H9 (cell line): ENCODE measurements at regions not wholly inside any gene's neighbourhood (a gene's known extent, or its start where the extent isn't known, plus 50 kb on each side); places are given as distances from the start of the nearest gene placed in this dataset.

Experiments
- DNase-seq: peaks from one replicate; pipeline ENCODE4 v3.0.0-alpha.2; 2017
- H2AFZ ChIP-seq: one replicate; pipeline ENCODE4 v1.6.1; 2013; ENCODE audit warnings: mild to moderate bottlenecking, low read length, control low read depth, moderate library complexity
- H2AK5ac ChIP-seq: 2 replicates; pipeline ENCODE4 v1.6.1; 2013; ENCODE audit warnings: low read length, control low read depth, mixed read lengths; ENCODE audit not compliant: insufficient read length
- H2BK120ac ChIP-seq: one replicate; pipeline ENCODE4 v1.6.1; 2013; ENCODE audit warnings: low read depth, mild to moderate bottlenecking, low read length, control low read depth, inconsistent platforms; ENCODE audit not compliant: poor library complexity, severe bottlenecking
- H2BK12ac ChIP-seq: 2 replicates; pipeline ENCODE4 v1.6.1; 2013; ENCODE audit warnings: low read length, control low read depth, mixed read lengths, low read depth; ENCODE audit not compliant: insufficient read length
- H2BK15ac ChIP-seq: 2 replicates; pipeline ENCODE4 v1.6.1; 2013; ENCODE audit warnings: low read depth, low read length, control low read depth
- H2BK20ac ChIP-seq: one replicate; pipeline ENCODE4 v1.6.1; 2013; ENCODE audit warnings: low read depth, mild to moderate bottlenecking, low read length, control low read depth, inconsistent platforms; ENCODE audit not compliant: poor library complexity, severe bottlenecking
- H2BK5ac ChIP-seq: 2 replicates; pipeline ENCODE4 v1.6.1; 2013; ENCODE audit warnings: low read length, control low read depth, mixed read lengths; ENCODE audit not compliant: insufficient read length
- H3K14ac ChIP-seq: 2 replicates; pipeline ENCODE4 v1.6.1; 2013; ENCODE audit warnings: low read length, control low read depth; ENCODE audit not compliant: insufficient read depth
- H3K18ac ChIP-seq: 2 replicates; pipeline ENCODE4 v1.6.1; 2013; ENCODE audit warnings: low read depth, mild to moderate bottlenecking, mixed read lengths, low read length, control low read depth; ENCODE audit not compliant: insufficient read length
- H3K23ac ChIP-seq: 2 replicates; pipeline ENCODE4 v1.6.1; 2013; ENCODE audit warnings: low read length, control low read depth, mixed read lengths, low read depth; ENCODE audit not compliant: insufficient read length
- H3K23me2 ChIP-seq: 2 replicates; pipeline ENCODE4 v1.6.1; 2013; ENCODE audit warnings: low read depth, mild to moderate bottlenecking, mixed read lengths, low read length, control low read depth; ENCODE audit not compliant: insufficient read length, poor library complexity, severe bottlenecking
- H3K27ac ChIP-seq: 2 replicates; pipeline ENCODE4 v1.5.1; 2013; ENCODE audit warnings: low read length, control low read depth, mixed read lengths, low read depth; ENCODE audit not compliant: insufficient read length
- H3K27me3 ChIP-seq: 2 replicates; pipeline ENCODE4 v1.6.1; 2013; ENCODE audit warnings: low read length, control low read depth, inconsistent platforms; ENCODE audit not compliant: insufficient read depth
- H3K4ac ChIP-seq: 2 replicates; pipeline ENCODE4 v1.6.1; 2013; ENCODE audit warnings: low read depth, mild to moderate bottlenecking, control low read depth, inconsistent platforms, low read length, moderate library complexity
- H3K4me1 ChIP-seq: 2 replicates; pipeline ENCODE4 v1.6.1; 2013; ENCODE audit warnings: low read length, control low read depth, inconsistent platforms; ENCODE audit not compliant: insufficient read depth
- H3K4me2 ChIP-seq: 2 replicates; pipeline ENCODE4 v1.6.1; 2013; ENCODE audit warnings: low read length, control low read depth, mixed read lengths; ENCODE audit not compliant: insufficient read length, insufficient read depth
- H3K56ac ChIP-seq: 2 replicates; pipeline ENCODE4 v1.6.1; 2013; ENCODE audit warnings: low read depth, mild to moderate bottlenecking, mixed read lengths, low read length, control low read depth; ENCODE audit not compliant: insufficient read length
- H3K79me1 ChIP-seq: 2 replicates; pipeline ENCODE4 v1.6.1; 2013; ENCODE audit warnings: low read depth, mild to moderate bottlenecking, moderate library complexity, low read length, control low read depth, inconsistent platforms; ENCODE audit not compliant: insufficient read depth, poor library complexity, severe bottlenecking
- H3K79me2 ChIP-seq: 2 replicates; pipeline ENCODE4 v1.6.1; 2013; ENCODE audit warnings: low read length, control low read depth, inconsistent platforms; ENCODE audit not compliant: insufficient read depth
- H3K9ac ChIP-seq: 2 replicates; pipeline ENCODE4 v1.6.1; 2013; ENCODE audit warnings: low read length, control low read depth, mixed read lengths; ENCODE audit not compliant: insufficient read length; ENCODE audit errors: extremely low read depth
- H3K9me3 ChIP-seq: one replicate; pipeline ENCODE4 v1.6.1; 2013; ENCODE audit warnings: low read depth, low read length, inconsistent platforms; ENCODE audit not compliant: control insufficient read depth
- H3T11ph ChIP-seq: one replicate; pipeline ENCODE4 v1.6.1; 2013; ENCODE audit warnings: mild to moderate bottlenecking, low read length, control low read depth, inconsistent platforms
- H4K20me1 ChIP-seq: one replicate; pipeline ENCODE4 v1.6.1; 2013; ENCODE audit not compliant: control insufficient read depth, insufficient read length, insufficient read depth
- H4K5ac ChIP-seq: 2 replicates; pipeline ENCODE4 v1.6.1; 2013; ENCODE audit warnings: low read depth, mild to moderate bottlenecking, mixed read lengths, low read length, control low read depth; ENCODE audit not compliant: insufficient read length
- H4K8ac ChIP-seq: replicated peaks from 2 replicates; pipeline ENCODE4 v1.6.1; 2013; ENCODE audit warnings: low read length, control low read depth, mixed read lengths, low read depth; ENCODE audit not compliant: insufficient read length
- H4K91ac ChIP-seq: 2 replicates; pipeline ENCODE4 v1.6.1; 2013; ENCODE audit warnings: low read depth, mild to moderate bottlenecking, moderate library complexity, mixed read lengths, low read length, control low read depth; ENCODE audit not compliant: insufficient read length
- H3K27ac Mint-ChIP-seq, 3 experiments: 2 replicates in 2 of 3; 3 replicates in 1 of 3; pipeline ENCODE4 v1.8.0; 2020 to 2021; ENCODE audit warnings: mixed read lengths in 3 of 3, mild to moderate bottlenecking in 1 of 3, moderate library complexity in 1 of 3
- H3K27me3 Mint-ChIP-seq: 2 replicates; pipeline ENCODE4 v1.8.0; 2021; ENCODE audit warnings: low read depth, mild to moderate bottlenecking, moderate library complexity, mixed read lengths
- H3K36me3 Mint-ChIP-seq, 3 experiments: 2 replicates in 2 of 3; 3 replicates in 1 of 3; pipeline ENCODE4 v1.8.0; 2020 to 2021; ENCODE audit warnings: low read depth in 3 of 3, mixed read lengths in 3 of 3; ENCODE audit not compliant: insufficient read depth in 1 of 3
- H3K4me1 Mint-ChIP-seq, 2 experiments: 2 replicates each; pipeline ENCODE4 v1.8.0; 2020; ENCODE audit warnings: mixed read lengths in 2 of 2
- H3K4me3 Mint-ChIP-seq, 2 experiments: 2 replicates in 1 of 2; 3 replicates in 1 of 2; pipeline ENCODE4 v1.8.0; 2020 to 2021; ENCODE audit warnings: mild to moderate bottlenecking in 2 of 2, mixed read lengths in 2 of 2, moderate library complexity in 1 of 2
- H3K9me3 Mint-ChIP-seq, 2 experiments: 2 replicates in 1 of 2; 3 replicates in 1 of 2; pipeline ENCODE4 v1.8.0; 2020; ENCODE audit warnings: mild to moderate bottlenecking in 2 of 2, mixed read lengths in 2 of 2, moderate library complexity in 1 of 2
- CTCF ChIP-seq: fragments of 200-600 bp; sonication (generic); conservative IDR thresholded peaks from 3 replicates; pipeline ENCODE4 v1.8.0; 2021; ENCODE audit warnings: antibody characterized with exemption, mild to moderate bottlenecking
- WGBS: extraction: QIAGEN DNeasy Blood & Tissue Kit; methylation state at CpG from one replicate; pipeline ENCODE4 v1.1.7; 2013; ENCODE audit warnings: missing lambda C conversion rate, low lambda C conversion rate, mixed read lengths; ENCODE audit not compliant: insufficient read length; ENCODE audit errors: extremely low coverage; 5-methylcytosine and 5-hydroxymethylcytosine counted together

- Mint-ChIP-seq H3K27ac (no peak overlapping the region), H3K4me3 (no peak overlapping the region), H3K36me3 (peaks cover 5 to 30% (median 9%) of the 10 kb centered on the region in 3 experiments), H3K9me3 (peaks cover 16 to 21% of the 10 kb centered on the region in 2 experiments), H3K4me1 (peaks cover 11 to 13% of the 10 kb centered on the region in 2 experiments), H3K27me3 (no peaks in the 10 kb centered on the region)
- Histone ChIP-seq H4K20me1 (no peaks in the 10 kb centered on the region), H4K91ac (no peak overlapping the region), H3K23ac (no peak overlapping the region), H2AFZ (no peak overlapping the region), H3T11ph (no peak overlapping the region), H3K79me2 (no peaks in the 10 kb centered on the region), H3K23me2 (no peaks in the 10 kb centered on the region), H3K79me1 (no peaks in the 10 kb centered on the region), H3K27me3 (no peaks in the 10 kb centered on the region), H2AK5ac (no peak overlapping the region), H3K18ac (no peak overlapping the region), H3K9ac (no peak overlapping the region), H2BK12ac (no peak overlapping the region), H2BK5ac (no peak overlapping the region), H3K9me3 (no peaks in the 10 kb centered on the region), H3K4ac (no peak overlapping the region), H3K4me2 (no peak overlapping the region), H3K56ac (no peak overlapping the region), H3K14ac (no peak overlapping the region), H4K8ac (no peak overlapping the region), H2BK15ac (no peak overlapping the region), H4K5ac (no peak overlapping the region), H2BK20ac (no peak overlapping the region), H3K4me1 (no peaks in the 10 kb centered on the region), H2BK120ac (no peak overlapping the region), H3K27ac (no peak overlapping the region)
- TF ChIP-seq CTCF: no peak
- no CpG with 5 or more reads among the region's 4 CpGs for WGBS
- no peak for DNase-seq
Observed at GRCh38 chr21:27690426-27690825, 723.5 kb upstream of the ADAMTS5 start.
